Mesendoderm (in vitro differentiated cells): ENCODE measurements at regions not wholly inside any gene's neighbourhood (a gene's known extent, or its start where the extent isn't known, plus 50 kb on each side); places are given as distances from the start of the nearest gene placed in this dataset.

Experiments
- DNase-seq: peaks from one replicate; pipeline ENCODE4 v3.0.0; 2013
- H2AK5ac ChIP-seq: 2 replicates; pipeline ENCODE4 v1.6.1; 2013; ENCODE audit warnings: low read length, inconsistent platforms
- H2BK120ac ChIP-seq: 2 replicates; pipeline ENCODE4 v1.6.1; 2013; ENCODE audit warnings: low read depth, mild to moderate bottlenecking, low read length, moderate library complexity, mixed read lengths
- H2BK15ac ChIP-seq: replicated peaks from 2 replicates; pipeline ENCODE4 v1.6.1; 2013; ENCODE audit warnings: low read depth, mild to moderate bottlenecking, moderate library complexity
- H2BK5ac ChIP-seq: 2 replicates; pipeline ENCODE4 v1.6.1; 2013; ENCODE audit warnings: low read length, inconsistent platforms
- H3K18ac ChIP-seq: 2 replicates; pipeline ENCODE4 v1.6.1; 2013; ENCODE audit warnings: mild to moderate bottlenecking, low read length, mixed read lengths
- H3K23ac ChIP-seq: one replicate; pipeline ENCODE4 v1.6.1; 2013; ENCODE audit warnings: low read length
- H3K27ac ChIP-seq: 2 replicates; pipeline ENCODE4 v1.5.1; 2013; ENCODE audit warnings: low read depth, mild to moderate bottlenecking, inconsistent platforms, low read length, moderate library complexity
- H3K27me3 ChIP-seq: 2 replicates; pipeline ENCODE4 v1.6.1; 2013; ENCODE audit warnings: low read length, control low read depth, mild to moderate bottlenecking, inconsistent platforms; ENCODE audit not compliant: insufficient read depth, poor library complexity
- H3K36me3 ChIP-seq: 2 replicates; pipeline ENCODE4 v1.6.1; 2013; ENCODE audit warnings: low read length, inconsistent platforms; ENCODE audit not compliant: control insufficient read depth, insufficient read depth
- H3K4ac ChIP-seq: one replicate; pipeline ENCODE4 v1.6.1; 2013; ENCODE audit warnings: low read depth, mild to moderate bottlenecking, low read length, moderate library complexity
- H3K4me1 ChIP-seq: 2 replicates; pipeline ENCODE4 v1.6.1; 2013; ENCODE audit warnings: low read depth, low read length, inconsistent platforms; ENCODE audit not compliant: control insufficient read depth
- H3K4me2 ChIP-seq: 2 replicates; pipeline ENCODE4 v1.6.1; 2013; ENCODE audit warnings: low read length
- H3K4me3 ChIP-seq: 2 replicates; pipeline ENCODE4 v1.5.1; 2013; ENCODE audit warnings: mild to moderate bottlenecking, low read length
- H3K56ac ChIP-seq: one replicate; pipeline ENCODE4 v1.6.1; 2013; ENCODE audit warnings: low read length
- H3K79me1 ChIP-seq: 2 replicates; pipeline ENCODE4 v1.6.1; 2013; ENCODE audit warnings: low read length, inconsistent platforms
- H3K79me2 ChIP-seq: 2 replicates; pipeline ENCODE4 v1.6.1; 2013; ENCODE audit warnings: mild to moderate bottlenecking, low read length; ENCODE audit not compliant: control insufficient read depth, insufficient read depth
- H3K9ac ChIP-seq: 2 replicates; pipeline ENCODE4 v1.6.1; 2013; ENCODE audit warnings: low read length, inconsistent platforms
- H4K5ac ChIP-seq: one replicate; pipeline ENCODE4 v1.6.1; 2013; ENCODE audit warnings: low read length
- H4K8ac ChIP-seq: one replicate; pipeline ENCODE4 v1.6.1; 2013; ENCODE audit warnings: low read depth, mild to moderate bottlenecking, control low read depth, low read length, moderate library complexity
- WGBS: extraction: QIAGEN DNeasy Blood & Tissue Kit; methylation state at CpG from one replicate; pipeline ENCODE4 v1.1.7; 2013; ENCODE audit warnings: low lambda C conversion rate, missing lambda C conversion rate; ENCODE audit not compliant: insufficient coverage; ENCODE audit errors: extremely low coverage; 5-methylcytosine and 5-hydroxymethylcytosine counted together

DNA sequence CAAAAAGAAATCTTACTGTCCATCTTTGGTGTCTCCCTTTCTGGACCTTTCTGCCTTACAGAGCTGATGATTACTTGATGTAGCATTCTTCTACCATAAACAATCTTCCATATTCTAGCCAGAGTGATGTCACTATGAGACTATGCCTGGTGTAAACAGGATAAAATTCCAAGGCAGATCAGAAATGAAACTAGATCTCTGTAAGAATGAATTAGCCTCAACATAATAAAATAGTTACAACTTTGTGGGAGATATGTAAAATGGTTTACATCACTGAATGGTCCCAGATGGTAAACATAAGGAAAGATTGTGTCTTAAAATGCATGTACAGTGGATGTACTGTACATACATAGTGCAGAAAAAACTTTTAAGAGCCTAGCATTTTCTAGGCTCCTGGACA, 112.3 kb upstream of the ZNF521 start:
- no peak overlapping the region for H3K4me3 ChIP-seq
- no peaks in the 10 kb centered on the region for H3K4me1 ChIP-seq
- no peak overlapping the region for H3K4ac ChIP-seq
- H2BK5ac ChIP-seq: no peak overlapping the region
- no peaks in the 10 kb centered on the region for H3K36me3 ChIP-seq
- no peak overlapping the region for H2AK5ac ChIP-seq
- H3K18ac ChIP-seq: no peak overlapping the region
- no peak for DNase-seq
- no peaks in the 10 kb centered on the region for H3K79me1 ChIP-seq
- no peak overlapping the region for H2BK120ac ChIP-seq
- no peak overlapping the region for H2BK15ac ChIP-seq
- H3K4me2 ChIP-seq: no peak overlapping the region
- no peak overlapping the region for H3K56ac ChIP-seq
- H4K8ac ChIP-seq: no peak overlapping the region
- H3K27me3 ChIP-seq: no peaks in the 10 kb centered on the region
- H3K79me2 ChIP-seq: no peaks in the 10 kb centered on the region
- H4K5ac ChIP-seq: no peak overlapping the region
- no peak overlapping the region for H3K9ac ChIP-seq
- no peak overlapping the region for H3K27ac ChIP-seq
- no peak overlapping the region for H3K23ac ChIP-seq

DNA sequence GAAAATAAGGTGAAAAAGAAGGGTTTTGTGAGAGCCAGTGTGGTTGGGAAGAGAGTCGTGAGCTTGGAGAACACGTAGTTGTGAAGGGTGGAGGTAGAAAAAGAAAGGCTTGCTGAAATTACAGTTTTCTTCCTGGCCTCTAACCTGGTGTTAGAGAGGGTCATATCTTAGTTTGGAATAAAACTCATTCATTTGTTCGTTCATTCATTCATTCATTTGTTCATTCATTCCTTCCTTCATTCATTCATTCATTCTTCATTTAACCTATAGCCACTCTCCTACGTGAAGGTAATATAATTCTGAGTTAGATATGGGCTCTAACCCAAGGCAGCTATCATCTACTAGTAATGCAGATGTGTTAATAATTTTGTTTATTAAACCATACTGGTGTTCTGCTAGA, 111.8 kb upstream of the ZNF521 start:
- 100% methylated on average over 1 of the region's 4 CpGs for WGBS
- H2BK15ac ChIP-seq: no peak overlapping the region
- H2AK5ac ChIP-seq: no peak overlapping the region
- H3K79me1 ChIP-seq: no peaks in the 10 kb centered on the region
- no peak overlapping the region for H4K8ac ChIP-seq
- no peak overlapping the region for H3K27ac ChIP-seq
- H3K4ac ChIP-seq: no peak overlapping the region
- no peak overlapping the region for H3K4me2 ChIP-seq
- no peak overlapping the region for H3K23ac ChIP-seq
- H2BK5ac ChIP-seq: no peak overlapping the region
- H3K79me2 ChIP-seq: no peaks in the 10 kb centered on the region
- H3K9ac ChIP-seq: no peak overlapping the region
- no peak overlapping the region for H2BK120ac ChIP-seq
- H3K4me3 ChIP-seq: no peak overlapping the region
- H4K5ac ChIP-seq: no peak overlapping the region
- DNase-seq: no peak
- H3K36me3 ChIP-seq: no peaks in the 10 kb centered on the region
- H3K4me1 ChIP-seq: no peaks in the 10 kb centered on the region
- no peak overlapping the region for H3K56ac ChIP-seq
- no peaks in the 10 kb centered on the region for H3K27me3 ChIP-seq
- no peak overlapping the region for H3K18ac ChIP-seq

DNA sequence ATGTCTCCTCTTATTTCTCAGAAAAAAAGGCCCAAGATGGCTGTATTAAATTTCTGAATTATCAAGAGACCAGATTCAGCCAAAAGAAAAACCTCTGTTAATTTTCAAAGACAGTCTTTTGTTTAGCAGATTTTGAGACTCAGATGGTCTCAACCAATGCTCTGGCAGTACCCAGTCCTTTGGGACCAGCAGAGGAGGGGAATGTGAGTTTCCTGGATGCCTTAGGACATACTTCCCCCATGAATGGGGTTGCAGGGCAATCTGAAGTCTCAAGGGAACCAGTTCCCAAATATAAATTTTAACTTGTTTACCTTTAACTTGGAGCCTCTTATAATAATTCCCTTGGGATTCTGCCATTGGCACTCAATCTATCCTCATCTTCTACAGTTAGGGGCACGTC, 107.8 kb upstream of the ZNF521 start:
- Histone ChIP-seq H3K56ac (no peak overlapping the region), H2AK5ac (no peak overlapping the region), H3K4ac (no peak overlapping the region), H3K9ac (no peak overlapping the region), H3K27me3 (no peaks in the 10 kb centered on the region), H3K23ac (no peak overlapping the region), H3K79me1 (no peaks in the 10 kb centered on the region), H3K4me1 (no peaks in the 10 kb centered on the region), H2BK5ac (no peak overlapping the region), H4K8ac (no peak overlapping the region), H4K5ac (no peak overlapping the region), H3K27ac (no peak overlapping the region), H3K36me3 (no peaks in the 10 kb centered on the region), H3K4me2 (no peak overlapping the region), H2BK120ac (no peak overlapping the region), H3K18ac (no peak overlapping the region), H3K79me2 (no peaks in the 10 kb centered on the region), H3K4me3 (no peak overlapping the region), H2BK15ac (no peak overlapping the region)
- no peak for DNase-seq
- no CpG with 5 or more reads among the region's 1 CpG for WGBS

DNA sequence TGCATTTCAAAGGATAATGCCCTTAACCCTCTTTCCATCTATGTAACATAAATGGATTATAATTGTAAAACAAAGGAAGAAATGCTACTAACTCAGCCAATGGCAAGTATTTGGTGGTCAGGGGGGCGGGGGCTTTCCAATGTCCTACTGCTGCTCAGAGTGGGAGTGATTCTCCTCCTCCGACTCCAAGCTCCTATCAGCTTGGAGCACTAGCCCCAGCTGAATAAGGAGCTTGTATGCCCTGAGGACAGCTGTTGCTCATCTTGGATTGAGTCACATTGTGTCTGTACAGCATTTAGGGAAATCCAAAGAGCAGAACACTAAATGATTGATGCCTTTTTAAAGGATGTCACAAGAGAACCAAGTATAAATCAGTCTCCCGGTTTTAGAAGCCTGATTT, 105.6 kb upstream of the ZNF521 start:
- Histone ChIP-seq H3K4me3 (no peak overlapping the region), H2BK15ac (no peak overlapping the region), H3K9ac (no peak overlapping the region), H3K27ac (no peak overlapping the region), H3K4me2 (no peak overlapping the region), H3K4me1 (no peaks in the 10 kb centered on the region), H3K23ac (no peak overlapping the region), H3K79me2 (no peaks in the 10 kb centered on the region), H4K5ac (no peak overlapping the region), H4K8ac (no peak overlapping the region), H3K27me3 (no peaks in the 10 kb centered on the region), H3K4ac (no peak overlapping the region), H2AK5ac (no peak overlapping the region), H3K36me3 (no peaks in the 10 kb centered on the region), H3K79me1 (no peaks in the 10 kb centered on the region), H2BK5ac (no peak overlapping the region), H3K56ac (no peak overlapping the region), H2BK120ac (no peak overlapping the region), H3K18ac (no peak overlapping the region)
- no CpG with 5 or more reads among the region's 3 CpGs for WGBS
- no peak for DNase-seq

DNA sequence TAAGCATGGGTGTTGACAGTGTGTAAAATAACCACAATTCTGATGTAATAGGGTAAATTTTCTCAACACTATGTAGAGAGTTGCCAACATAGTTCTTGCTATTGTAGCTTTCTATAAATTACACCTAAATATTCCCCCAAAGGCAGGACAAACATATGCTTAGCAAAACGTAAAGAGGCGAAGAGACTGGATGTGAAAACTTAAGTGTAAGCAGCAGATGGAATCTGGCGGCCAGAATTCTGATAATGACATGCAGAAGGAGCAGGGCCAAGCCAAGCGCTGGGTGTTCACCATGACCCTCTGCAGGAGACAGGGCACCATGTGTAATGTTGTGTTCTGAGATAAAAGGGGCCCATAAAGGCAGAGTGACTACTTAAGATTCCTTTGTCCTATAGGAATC, 105.2 kb upstream of the ZNF521 start:
- no CpG with 5 or more reads among the region's 4 CpGs for WGBS
- no peak overlapping the region for H3K18ac ChIP-seq
- no peak overlapping the region for H2BK5ac ChIP-seq
- no peak overlapping the region for H3K4ac ChIP-seq
- H3K36me3 ChIP-seq: no peaks in the 10 kb centered on the region
- H3K23ac ChIP-seq: no peak overlapping the region
- no peak overlapping the region for H2AK5ac ChIP-seq
- H4K8ac ChIP-seq: no peak overlapping the region
- H2BK120ac ChIP-seq: no peak overlapping the region
- H3K4me3 ChIP-seq: no peak overlapping the region
- H2BK15ac ChIP-seq: no peak overlapping the region
- H4K5ac ChIP-seq: no peak overlapping the region
- H3K56ac ChIP-seq: no peak overlapping the region
- H3K4me2 ChIP-seq: no peak overlapping the region
- no peaks in the 10 kb centered on the region for H3K79me2 ChIP-seq
- H3K79me1 ChIP-seq: no peaks in the 10 kb centered on the region
- no peaks in the 10 kb centered on the region for H3K27me3 ChIP-seq
- H3K9ac ChIP-seq: no peak overlapping the region
- H3K27ac ChIP-seq: no peak overlapping the region
- H3K4me1 ChIP-seq: no peaks in the 10 kb centered on the region
- DNase-seq: no peak

DNA sequence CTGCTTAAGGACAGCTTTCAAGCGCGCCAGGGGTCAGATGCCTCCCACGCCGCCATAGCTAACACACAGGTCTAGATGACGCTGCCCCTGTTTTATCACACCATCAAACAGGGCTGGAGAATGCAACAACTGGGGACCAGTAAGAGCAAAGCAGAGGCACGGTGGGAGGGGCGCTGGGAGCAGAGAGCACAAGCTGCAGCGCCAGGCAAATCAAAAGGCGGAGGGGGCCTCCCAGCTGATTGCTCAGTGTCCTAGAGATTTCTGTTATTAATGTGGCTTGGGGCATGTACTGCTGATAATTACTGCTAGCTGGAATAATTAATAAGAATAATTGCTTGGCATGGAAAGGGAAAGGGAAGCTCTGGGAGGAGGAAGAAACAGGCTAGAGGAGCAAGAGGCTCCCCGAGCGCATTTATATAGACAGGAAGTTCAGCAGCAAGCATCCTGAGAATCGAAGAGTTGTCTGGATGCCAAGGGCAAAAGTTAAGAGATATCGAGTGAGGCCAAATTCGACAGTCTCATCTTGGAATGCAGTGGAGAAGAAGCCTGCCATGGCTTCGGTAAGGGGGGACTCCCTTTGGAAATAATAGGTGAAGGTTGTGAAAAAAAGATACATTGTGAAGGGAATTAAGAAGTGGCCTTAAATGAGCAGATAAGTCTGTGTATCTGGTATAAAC, 104.5 kb upstream of the ZNF521 start:
- no peak overlapping the region for H3K18ac ChIP-seq
- H3K36me3 ChIP-seq: no peaks in the 10 kb centered on the region
- peak; percentile 13 for DNase-seq
- H3K23ac ChIP-seq: no peak overlapping the region
- H3K4me2 ChIP-seq: no peak overlapping the region
- H3K56ac ChIP-seq: no peak overlapping the region
- no CpG with 5 or more reads among the region's 15 CpGs for WGBS
- H3K4me1 ChIP-seq: no peaks in the 10 kb centered on the region
- H3K79me1 ChIP-seq: no peaks in the 10 kb centered on the region
- H3K27ac ChIP-seq: no peak overlapping the region
- no peak overlapping the region for H3K9ac ChIP-seq
- no peak overlapping the region for H2BK120ac ChIP-seq
- H3K27me3 ChIP-seq: no peaks in the 10 kb centered on the region
- H2BK5ac ChIP-seq: no peak overlapping the region
- H4K5ac ChIP-seq: no peak overlapping the region
- H3K4me3 ChIP-seq: no peak overlapping the region
- no peak overlapping the region for H4K8ac ChIP-seq
- H2BK15ac ChIP-seq: no peak overlapping the region
- H3K4ac ChIP-seq: no peak overlapping the region
- no peak overlapping the region for H2AK5ac ChIP-seq
- no peaks in the 10 kb centered on the region for H3K79me2 ChIP-seq
